GM12874 (cell line): ENCODE measurements at regions not wholly inside any gene's neighbourhood (a gene's known extent, or its start where the extent isn't known, plus 50 kb on each side); places are given as distances from the start of the nearest gene placed in this dataset.

Source experiments
- CTCF ChIP-seq: IDR thresholded peaks from 2 replicates; pipeline ENCODE4 v1.5.1; 2011; ENCODE audit warnings: low read depth, mild to moderate bottlenecking, control low read depth, low read length, moderate library complexity; ENCODE audit not compliant: insufficient read depth

DNA sequence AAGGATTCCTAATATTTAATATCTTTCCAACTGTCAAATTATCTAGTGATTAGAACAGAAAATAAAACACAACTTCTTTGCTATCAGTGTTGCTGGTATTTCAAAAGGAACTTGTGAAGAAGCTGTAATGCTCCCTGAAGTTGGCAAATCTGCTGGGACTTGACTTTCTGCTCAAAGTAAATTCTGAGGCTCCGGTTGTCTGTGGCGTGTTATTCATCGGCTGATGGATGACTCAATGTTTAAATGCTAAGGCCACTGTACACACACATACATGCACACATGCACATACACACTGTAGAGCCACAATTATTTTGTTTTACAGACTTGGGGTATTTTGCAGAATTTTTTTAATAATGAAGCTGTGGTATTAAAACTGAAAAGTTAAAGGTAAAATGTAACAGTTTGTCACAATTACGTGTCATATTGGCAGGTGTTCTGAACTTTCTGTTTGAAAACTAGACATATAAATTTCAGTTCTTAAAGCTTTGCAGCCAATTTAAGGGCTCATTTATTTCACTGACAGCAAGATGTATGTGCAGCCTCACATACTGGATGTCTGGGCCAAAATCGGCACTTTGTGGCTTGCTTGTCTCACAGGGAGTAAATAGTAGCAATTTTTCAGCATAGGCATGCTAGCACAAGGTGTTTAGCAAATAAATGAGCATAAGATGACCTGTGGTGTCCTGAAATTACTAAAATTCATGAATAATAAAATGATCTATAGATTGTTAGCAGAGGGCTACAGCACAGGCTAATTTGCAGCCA is 1691.7 kb upstream of the PCDH20 start:
- no peak for TF ChIP-seq CTCF

- TF ChIP-seq CTCF: no peak
These were observed 1679.1 kb upstream of the PCDH20 start for GRCh38 chr13:63094717-63095116.

DNA sequence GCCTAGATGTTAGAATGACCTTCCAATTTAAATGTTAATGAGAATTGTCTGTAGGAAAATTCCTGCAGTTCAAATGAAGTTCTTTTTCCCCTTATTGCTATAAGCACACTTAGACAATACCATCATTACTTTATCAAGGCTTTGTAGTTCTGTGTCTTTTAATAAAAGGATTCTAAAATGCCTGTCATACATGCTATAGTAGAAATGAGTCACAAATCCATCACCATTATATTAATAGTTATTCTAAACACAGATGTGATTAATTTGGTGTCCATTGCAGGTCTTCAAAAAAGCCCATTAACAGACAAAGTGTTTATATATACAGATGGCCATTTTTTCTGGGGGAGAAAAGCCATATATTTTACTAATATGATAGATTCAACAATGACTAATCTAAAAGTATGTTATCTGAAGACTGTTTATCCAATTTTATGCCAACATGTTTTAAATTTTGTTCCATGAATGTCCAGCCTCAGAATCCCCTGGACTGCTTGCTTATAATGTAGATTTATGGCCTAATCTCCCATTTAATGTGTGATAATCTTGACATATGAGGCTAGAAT is 1678.3 kb upstream of the PCDH20 start:
- TF ChIP-seq CTCF: no peak

DNA sequence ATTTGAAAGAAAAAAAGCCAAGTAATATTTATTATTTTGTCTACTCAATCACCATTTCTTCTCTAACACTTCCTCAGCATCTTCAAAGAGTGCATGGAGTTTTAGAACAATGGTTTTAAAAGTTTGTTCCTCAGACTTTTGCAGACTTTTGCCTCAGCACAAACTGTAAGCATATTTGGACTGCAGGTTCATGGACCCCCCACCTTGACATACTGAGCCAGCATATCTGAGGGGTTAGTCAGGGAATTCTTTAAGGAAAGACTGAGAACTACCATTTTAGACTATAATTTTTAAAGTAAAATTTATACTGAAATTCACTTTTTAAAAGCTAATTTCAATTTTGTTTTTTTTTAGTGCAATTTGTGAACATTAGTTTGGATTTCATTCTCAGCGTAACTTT is 1676.8 kb upstream of the PCDH20 start:
- TF ChIP-seq CTCF: no peak

DNA sequence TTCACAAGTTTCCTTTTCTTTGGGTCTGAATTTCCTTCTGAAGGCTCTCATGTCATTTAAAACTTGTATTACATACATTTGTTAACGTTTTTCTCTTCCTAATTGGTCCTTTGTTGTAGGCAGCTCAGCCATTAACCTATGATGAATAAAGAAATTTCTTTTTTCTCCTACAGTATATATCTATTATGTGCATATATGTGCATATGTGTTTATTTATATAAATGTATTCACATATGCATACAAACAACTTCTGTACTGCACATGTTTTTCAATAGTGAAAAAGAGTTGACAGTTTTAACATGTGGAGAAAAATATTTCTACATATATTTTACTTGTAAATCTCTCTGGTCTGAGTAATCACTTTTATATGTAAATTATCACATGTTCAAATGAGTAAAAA is 1674.9 kb upstream of the PCDH20 start:
- no peak for TF ChIP-seq CTCF

- no peak for TF ChIP-seq CTCF
These were observed 1672.6 kb upstream of the PCDH20 start for GRCh38 chr13:63088226-63088625.

DNA sequence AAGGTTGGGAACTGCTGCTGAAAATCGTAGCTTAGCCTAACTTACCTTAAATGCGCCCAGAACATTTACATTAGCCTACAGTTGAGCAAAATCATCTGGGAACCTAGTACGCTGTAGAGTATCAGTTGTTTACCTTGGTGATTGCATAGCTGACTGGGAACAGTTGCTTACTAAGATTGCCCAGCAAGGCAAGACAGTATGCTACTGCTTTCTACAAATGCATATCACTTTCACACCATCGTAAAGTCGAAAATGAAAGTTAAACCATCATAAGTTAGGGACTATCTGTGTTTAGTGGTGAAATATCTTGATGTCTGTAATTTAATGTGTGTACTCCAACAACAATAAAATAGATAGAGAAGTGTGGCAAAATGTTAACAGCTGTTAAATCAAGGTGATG is 1670.6 kb upstream of the PCDH20 start:
- TF ChIP-seq CTCF: no peak
